Limb (tissue), 2 donors: ENCODE measurements at regions not wholly inside any gene's neighbourhood (a gene's known extent, or its start where the extent isn't known, plus 50 kb on each side); places are given as distances from the start of the nearest gene placed in this dataset.

Experiments used
- DNase-seq, 2 donors: peaks; one replicate each; pipeline ENCODE4 v3.0.0-alpha.2; 2016; ENCODE audit errors: extremely low spot score in 2 of 2

- no peak for DNase-seq
Measured at GRCh38 chr5:85170183-85170582, 785.5 kb upstream of the EDIL3 start.

GRCh38 chr5:85173469-85173868, 788.8 kb upstream of the EDIL3 start:
- DNase-seq: no peak

- no peak for DNase-seq
Measured at GRCh38 chr5:85182344-85182743, 797.7 kb upstream of the EDIL3 start.

GRCh38 chr5:85204289-85204688, 819.6 kb upstream of the EDIL3 start:
- no peak for DNase-seq

GRCh38 chr5:85205430-85205829, 820.8 kb upstream of the EDIL3 start:
- DNase-seq: no peak

GRCh38 chr5:85225388-85225787, 840.7 kb upstream of the EDIL3 start:
- DNase-seq: no peak

- no peak for DNase-seq
Measured at GRCh38 chr5:85249204-85249603, 864.5 kb upstream of the EDIL3 start.

GRCh38 chr5:85263125-85263524, 878.4 kb upstream of the EDIL3 start:
- DNase-seq: no peak

GRCh38 chr5:85266692-85267091, 882.0 kb upstream of the EDIL3 start:
- no peak for DNase-seq

- DNase-seq: no peak
Measured at GRCh38 chr5:85268194-85268593, 883.5 kb upstream of the EDIL3 start.

GRCh38 chr5:85278193-85278592, 893.5 kb upstream of the EDIL3 start:
- DNase-seq: no peak

GRCh38 chr5:85288914-85289313, 904.2 kb upstream of the EDIL3 start:
- no peak for DNase-seq

- DNase-seq: no peak
Measured at GRCh38 chr5:85293145-85293785, 908.6 kb upstream of the EDIL3 start.

- DNase-seq: no peak
Measured at GRCh38 chr5:85304524-85304923, 919.8 kb upstream of the EDIL3 start.

- no peak for DNase-seq
Measured at GRCh38 chr5:85305766-85306165, 921.1 kb upstream of the EDIL3 start.

- DNase-seq: no peak
Measured at GRCh38 chr5:85311536-85311935, 926.9 kb upstream of the EDIL3 start.

GRCh38 chr5:85320495-85320894, 935.8 kb upstream of the EDIL3 start:
- no peak for DNase-seq

GRCh38 chr5:85333276-85333675, 948.6 kb upstream of the EDIL3 start:
- no peak for DNase-seq

GRCh38 chr5:85337435-85337834, 952.8 kb upstream of the EDIL3 start:
- DNase-seq: no peak

GRCh38 chr5:85340790-85341189, 956.1 kb upstream of the EDIL3 start:
- no peak for DNase-seq

GRCh38 chr5:85345818-85346217, 961.1 kb upstream of the EDIL3 start:
- DNase-seq: no peak

GRCh38 chr5:85357309-85357708, 972.6 kb upstream of the EDIL3 start:
- DNase-seq: no peak

- DNase-seq: no peak
Measured at GRCh38 chr5:85375525-85375924, 990.8 kb upstream of the EDIL3 start.

- no peak for DNase-seq
Measured at GRCh38 chr5:85388770-85389169, 1004.1 kb upstream of the EDIL3 start.
